22Rv1 (cell line): ENCODE measurements at regions not wholly inside any gene's neighbourhood (a gene's known extent, or its start where the extent isn't known, plus 50 kb on each side); places are given as distances from the start of the nearest gene placed in this dataset.

Source experiments
- ZFX ChIP-seq: fragments of 450-650 bp; IDR thresholded peaks from 2 replicates; pipeline ENCODE4 v1.6.1; 2017; ENCODE audit warnings: antibody characterized with exemption, borderline replicate concordance
- TF ChIP-seq, protein P1 (sequence below): fragments of 450-650 bp; IDR thresholded peaks from 2 replicates; pipeline ENCODE4 v1.5.1; 2017; ENCODE audit warnings: mild to moderate bottlenecking

DNA sequence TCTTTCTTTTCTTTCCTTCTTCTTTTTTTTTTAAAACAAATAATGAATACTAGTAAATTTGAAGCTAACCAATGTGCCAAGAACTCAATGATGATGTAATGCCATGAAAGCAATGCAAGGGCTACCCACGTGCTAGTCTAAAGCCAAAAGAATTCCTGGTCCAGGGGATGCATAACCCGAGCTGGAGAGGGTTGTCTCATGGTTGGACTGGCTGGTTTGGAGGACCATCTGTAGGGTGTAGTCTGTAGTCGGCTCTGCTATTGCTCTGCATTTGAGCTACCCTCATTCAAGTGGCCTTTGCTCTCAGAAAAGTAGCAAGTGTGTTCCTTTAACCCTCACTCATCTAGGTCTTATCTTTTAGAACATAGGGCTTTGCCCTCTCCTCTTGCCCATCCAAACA, 469.6 kb upstream of the CELF4 start:
- TF ChIP-seq, protein P1, sequence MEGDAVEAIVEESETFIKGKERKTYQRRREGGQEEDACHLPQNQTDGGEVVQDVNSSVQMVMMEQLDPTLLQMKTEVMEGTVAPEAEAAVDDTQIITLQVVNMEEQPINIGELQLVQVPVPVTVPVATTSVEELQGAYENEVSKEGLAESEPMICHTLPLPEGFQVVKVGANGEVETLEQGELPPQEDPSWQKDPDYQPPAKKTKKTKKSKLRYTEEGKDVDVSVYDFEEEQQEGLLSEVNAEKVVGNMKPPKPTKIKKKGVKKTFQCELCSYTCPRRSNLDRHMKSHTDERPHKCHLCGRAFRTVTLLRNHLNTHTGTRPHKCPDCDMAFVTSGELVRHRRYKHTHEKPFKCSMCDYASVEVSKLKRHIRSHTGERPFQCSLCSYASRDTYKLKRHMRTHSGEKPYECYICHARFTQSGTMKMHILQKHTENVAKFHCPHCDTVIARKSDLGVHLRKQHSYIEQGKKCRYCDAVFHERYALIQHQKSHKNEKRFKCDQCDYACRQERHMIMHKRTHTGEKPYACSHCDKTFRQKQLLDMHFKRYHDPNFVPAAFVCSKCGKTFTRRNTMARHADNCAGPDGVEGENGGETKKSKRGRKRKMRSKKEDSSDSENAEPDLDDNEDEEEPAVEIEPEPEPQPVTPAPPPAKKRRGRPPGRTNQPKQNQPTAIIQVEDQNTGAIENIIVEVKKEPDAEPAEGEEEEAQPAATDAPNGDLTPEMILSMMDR, result no peak
- no peak for TF ChIP-seq ZFX
